Nephron (organoid): ENCODE measurements at regions not wholly inside any gene's neighbourhood (a gene's known extent, or its start where the extent isn't known, plus 50 kb on each side); places are given as distances from the start of the nearest gene placed in this dataset.
A peak's percentile ranks its signal among the peaks of the same experiment; 100 is the strongest.

Experiments used
- H3K27ac Mint-ChIP-seq, 3 experiments: 2 replicates each; pipeline ENCODE4 v1.8.0; 2020; ENCODE audit warnings: mixed read lengths in 3 of 3, mild to moderate bottlenecking in 2 of 3, moderate library complexity in 1 of 3
- H3K27me3 Mint-ChIP-seq: 2 replicates; pipeline ENCODE4 v1.8.0; 2021; ENCODE audit warnings: low read depth, mild to moderate bottlenecking, moderate library complexity, mixed read lengths
- H3K36me3 Mint-ChIP-seq: 2 replicates; pipeline ENCODE4 v1.8.0; 2020; ENCODE audit warnings: low read depth, mixed read lengths
- H3K4me1 Mint-ChIP-seq: 2 replicates; pipeline ENCODE4 v1.8.0; 2020; ENCODE audit warnings: mixed read lengths
- H3K4me3 Mint-ChIP-seq, 3 experiments: 2 replicates each; pipeline ENCODE4 v1.8.0; 2020; ENCODE audit warnings: mild to moderate bottlenecking in 3 of 3, mixed read lengths in 3 of 3, moderate library complexity in 2 of 3
- H3K9me3 Mint-ChIP-seq: 2 replicates; pipeline ENCODE4 v1.8.0; 2020; ENCODE audit warnings: mixed read lengths
- CTCF ChIP-seq, 3 experiments: fragments of 200-600 bp; sonication (generic); IDR thresholded peaks; one replicate each; pipeline ENCODE4 v1.5.0; 2021; ENCODE audit warnings: antibody characterized with exemption in 3 of 3; ENCODE audit not compliant: unreplicated experiment in 3 of 3

DNA sequence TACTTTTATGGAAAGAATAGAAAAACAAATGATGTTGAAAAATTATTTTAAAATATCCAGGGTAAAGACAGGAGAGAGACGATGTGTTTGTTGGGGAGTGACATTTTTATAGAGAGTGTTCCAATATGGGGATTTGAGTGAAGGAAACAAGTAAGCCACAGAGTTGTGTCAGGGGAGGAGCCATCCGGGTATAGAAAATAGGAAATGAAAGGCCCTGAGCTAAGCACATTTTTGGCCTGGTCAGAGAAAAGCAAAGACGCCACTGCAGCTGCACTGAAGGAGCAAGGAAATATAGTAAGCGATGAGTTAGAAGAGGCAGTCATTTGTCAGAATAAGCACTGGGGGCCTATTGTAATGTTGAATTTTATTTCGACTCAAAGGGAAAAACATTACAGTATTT lies 107.3 kb upstream of the ADGRL4 start:
- Mint-ChIP-seq H3K9me3 (no peaks in the 10 kb centered on the region), H3K27ac (peak overlapping the region in 2 of 3 experiments; percentile 12 to 85), H3K27me3 (no peaks in the 10 kb centered on the region), H3K4me3 (no peak overlapping the region), H3K36me3 (no peaks in the 10 kb centered on the region), H3K4me1 (no peaks in the 10 kb centered on the region)
- no peak for TF ChIP-seq CTCF (IDR thresholded peaks at IDR 0.05; ENCODE audit: unreplicated experiment in 3 of 3)

- no peaks in the 10 kb centered on the region for H3K4me1 Mint-ChIP-seq
- H3K27ac Mint-ChIP-seq = no peak overlapping the region
- H3K4me3 Mint-ChIP-seq = no peak overlapping the region
- H3K36me3 Mint-ChIP-seq = no peaks in the 10 kb centered on the region
- H3K9me3 Mint-ChIP-seq = no peaks in the 10 kb centered on the region
- no peaks in the 10 kb centered on the region for H3K27me3 Mint-ChIP-seq
- TF ChIP-seq CTCF (IDR thresholded peaks at IDR 0.05; ENCODE audit: unreplicated experiment in 3 of 3) = no peak
Measured at GRCh38 chr1:79110749-79111148, 104.2 kb upstream of the ADGRL4 start.

- Mint-ChIP-seq H3K4me3 (no peak overlapping the region), H3K27ac (no peak overlapping the region), H3K9me3 (no peaks in the 10 kb centered on the region), H3K4me1 (no peaks in the 10 kb centered on the region), H3K36me3 (no peaks in the 10 kb centered on the region), H3K27me3 (no peaks in the 10 kb centered on the region)
- TF ChIP-seq CTCF (IDR thresholded peaks at IDR 0.05; ENCODE audit: unreplicated experiment in 3 of 3) = no peak
Measured at GRCh38 chr1:79109445-79109844, 102.9 kb upstream of the ADGRL4 start.

GRCh38 chr1:79105500-79105899 lies 99.0 kb upstream of the ADGRL4 start:
- no peaks in the 10 kb centered on the region for H3K9me3 Mint-ChIP-seq
- no peak overlapping the region for H3K27ac Mint-ChIP-seq
- no peak overlapping the region for H3K4me3 Mint-ChIP-seq
- TF ChIP-seq CTCF (IDR thresholded peaks at IDR 0.05; ENCODE audit: unreplicated experiment in 3 of 3) = no peak
- H3K36me3 Mint-ChIP-seq = no peaks in the 10 kb centered on the region
- H3K27me3 Mint-ChIP-seq = no peaks in the 10 kb centered on the region
- no peaks in the 10 kb centered on the region for H3K4me1 Mint-ChIP-seq

- Mint-ChIP-seq H3K27me3 (no peaks in the 10 kb centered on the region), H3K9me3 (no peaks in the 10 kb centered on the region), H3K4me1 (no peaks in the 10 kb centered on the region)
Measured at GRCh38 chr1:79104617-79105016, 98.1 kb upstream of the ADGRL4 start.

More at GRCh38 chr1:79104617-79105016, 98.1 kb upstream of the ADGRL4 start:
- Mint-ChIP-seq H3K27ac (no peak overlapping the region), H3K4me3 (no peak overlapping the region), H3K36me3 (no peaks in the 10 kb centered on the region)
- TF ChIP-seq CTCF (IDR thresholded peaks at IDR 0.05; ENCODE audit: unreplicated experiment in 3 of 3) = no peak
